CD8-positive, alpha-beta memory T cell (primary cell): ENCODE measurements at regions not wholly inside any gene's neighbourhood (a gene's known extent, or its start where the extent isn't known, plus 50 kb on each side); places are given as distances from the start of the nearest gene placed in this dataset.
"Not testable (repeated sequence)": the region's sequence is repeated elsewhere in the genome, so short reads cannot be mapped to it uniquely, and the experiment has no call there.

Experiments used
- CTCF ChIA-PET: fragments of 350-600 bp; sonication (Branson Sonifier 250); formaldehyde crosslinking; loops from one replicate; lab custom pipeline; 2021; ENCODE audit warnings: antibody characterized with exemption; lab: Charles Lee
- POLR2A ChIA-PET: fragments of 350-600 bp; sonication (Branson Sonifier 250); formaldehyde crosslinking; loops from one replicate; lab custom pipeline; 2021; ENCODE audit warnings: antibody characterized with exemption; lab: Charles Lee
- DNase-seq, 5 donors: peaks; one replicate each; pipeline versions ENCODE4 v3.0.0 to v3.0.0-alpha.2; 2020 to 2022; ENCODE audit warnings: mixed read lengths in 1 of 5
- H3K27ac ChIP-seq: one replicate; pipeline ENCODE4 v1.7.0; 2013; ENCODE audit warnings: low read depth, mild to moderate bottlenecking, low read length, moderate library complexity
- H3K27me3 ChIP-seq: 2 replicates; pipeline ENCODE4 v1.7.0; 2013; ENCODE audit warnings: low read length, mild to moderate bottlenecking; ENCODE audit not compliant: insufficient read depth, poor library complexity, severe bottlenecking
- H3K36me3 ChIP-seq: 2 replicates; pipeline ENCODE4 v1.7.0; 2013; ENCODE audit warnings: mild to moderate bottlenecking, low read length, moderate library complexity; ENCODE audit not compliant: insufficient read depth
- H3K4me1 ChIP-seq: 2 replicates; pipeline ENCODE4 v1.7.0; 2013; ENCODE audit warnings: mild to moderate bottlenecking, low read length, moderate library complexity; ENCODE audit not compliant: insufficient read depth
- H3K4me3 ChIP-seq: 2 replicates; pipeline ENCODE4 v1.7.0; 2013; ENCODE audit warnings: mild to moderate bottlenecking, low read length
- H3K9me3 ChIP-seq: 2 replicates; pipeline ENCODE4 v1.7.0; 2013; ENCODE audit warnings: mild to moderate bottlenecking, low read length
- H3K27ac Mint-ChIP-seq, 8 donors: one replicate each; pipeline ENCODE4 v1.8.0; 2020 to 2021; ENCODE audit warnings: mixed read lengths in 8 of 8, mild to moderate bottlenecking in 6 of 8, inconsistent platforms in 3 of 8, moderate library complexity in 3 of 8
- H3K27me3 Mint-ChIP-seq, 2 donors: one replicate each; pipeline ENCODE4 v1.8.0; 2020 to 2021; ENCODE audit warnings: mixed read lengths in 2 of 2, mild to moderate bottlenecking in 1 of 2, moderate library complexity in 1 of 2
- H3K36me3 Mint-ChIP-seq, 3 donors: one replicate each; pipeline ENCODE4 v1.8.0; 2020 to 2021; ENCODE audit warnings: mixed read lengths in 3 of 3, inconsistent platforms in 1 of 3, mild to moderate bottlenecking in 1 of 3
- H3K4me1 Mint-ChIP-seq, 3 donors: one replicate each; pipeline ENCODE4 v1.8.0; 2020 to 2021; ENCODE audit warnings: mixed read lengths in 3 of 3, inconsistent platforms in 1 of 3, mild to moderate bottlenecking in 1 of 3
- H3K4me3 Mint-ChIP-seq, 7 donors: one replicate each; pipeline ENCODE4 v1.8.0; 2020 to 2021; ENCODE audit warnings: mixed read lengths in 7 of 7, mild to moderate bottlenecking in 6 of 7, moderate library complexity in 4 of 7, inconsistent platforms in 2 of 7
- H3K9me3 Mint-ChIP-seq, 5 donors: one replicate each; pipeline ENCODE4 v1.8.0; 2020 to 2022; ENCODE audit warnings: mixed read lengths in 5 of 5, mild to moderate bottlenecking in 3 of 5, moderate library complexity in 2 of 5, inconsistent platforms in 1 of 5

GRCh38 chr7:112949682-112950081, 136.9 kb downstream of the GPR85 start:
- H3K4me3 Mint-ChIP-seq, H3K9me3 Mint-ChIP-seq, H3K27ac ChIP-seq, H3K27ac Mint-ChIP-seq, H3K36me3 Mint-ChIP-seq, DNase-seq, H3K4me3 ChIP-seq, POLR2A ChIA-PET, CTCF ChIA-PET, H3K27me3 ChIP-seq, H3K4me1 ChIP-seq, H3K4me1 Mint-ChIP-seq, H3K9me3 ChIP-seq, H3K36me3 ChIP-seq: not testable (repeated sequence)
- peaks cover 21 to 65% of the 10 kb centered on the region in 2 donors for H3K27me3 Mint-ChIP-seq

GRCh38 chr7:112946350-112946749, 140.3 kb downstream of the GPR85 start:
- Histone ChIP-seq H3K4me1 (no peaks in the 10 kb centered on the region), H3K27me3 (no peaks in the 10 kb centered on the region), H3K9me3 (no peaks in the 10 kb centered on the region), H3K4me3 (no peak overlapping the region), H3K27ac (no peak overlapping the region), H3K36me3 (no peaks in the 10 kb centered on the region)
- ChIA-PET POLR2A (no interaction called here), CTCF (no interaction called here)
- no peaks in the 10 kb centered on the region for H3K36me3 Mint-ChIP-seq
- DNase-seq, result no peak
- no peak overlapping the region for H3K27ac Mint-ChIP-seq
- no peaks in the 10 kb centered on the region for H3K4me1 Mint-ChIP-seq
- no peaks in the 10 kb centered on the region for H3K9me3 Mint-ChIP-seq
- H3K4me3 Mint-ChIP-seq, result no peak overlapping the region
- H3K27me3 Mint-ChIP-seq, result peaks cover 21 to 51% of the 10 kb centered on the region in 2 donors

DNA sequence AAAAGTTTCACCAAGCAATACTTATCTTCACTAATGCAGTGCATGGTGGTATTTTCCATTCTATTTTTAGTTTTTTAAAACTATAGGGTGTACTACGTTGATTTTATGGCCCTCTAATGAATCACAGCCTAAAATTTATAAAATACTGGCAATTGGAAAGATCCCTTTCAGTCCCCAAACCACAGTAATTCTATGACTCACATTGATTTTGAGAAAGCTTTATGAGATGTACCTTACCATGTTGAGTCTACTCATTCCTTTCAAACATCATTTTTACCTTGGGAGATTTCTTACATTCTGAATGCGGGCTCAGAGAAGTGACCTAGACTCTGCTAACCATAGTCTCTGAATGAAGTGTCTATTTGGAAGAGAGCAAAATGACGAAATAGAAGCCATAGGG, 141.6 kb downstream of the GPR85 start:
- Histone ChIP-seq H3K27me3 (no peaks in the 10 kb centered on the region), H3K27ac (no peak overlapping the region), H3K9me3 (no peaks in the 10 kb centered on the region), H3K4me1 (peaks cover 9% of the 10 kb centered on the region), H3K36me3 (no peaks in the 10 kb centered on the region), H3K4me3 (no peak overlapping the region)
- Mint-ChIP-seq H3K4me3 (no peak overlapping the region), H3K27ac (no peak overlapping the region), H3K9me3 (no peaks in the 10 kb centered on the region), H3K36me3 (peaks cover 0 to 3% (median 0%) of the 10 kb centered on the region in 3 donors), H3K4me1 (peaks cover 10 to 12% (median 12%) of the 10 kb centered on the region in 3 donors), H3K27me3 (peaks cover 19 to 38% of the 10 kb centered on the region in 2 donors)
- no peak for DNase-seq
- ChIA-PET POLR2A (no interaction called here), CTCF (no interaction called here)

DNA sequence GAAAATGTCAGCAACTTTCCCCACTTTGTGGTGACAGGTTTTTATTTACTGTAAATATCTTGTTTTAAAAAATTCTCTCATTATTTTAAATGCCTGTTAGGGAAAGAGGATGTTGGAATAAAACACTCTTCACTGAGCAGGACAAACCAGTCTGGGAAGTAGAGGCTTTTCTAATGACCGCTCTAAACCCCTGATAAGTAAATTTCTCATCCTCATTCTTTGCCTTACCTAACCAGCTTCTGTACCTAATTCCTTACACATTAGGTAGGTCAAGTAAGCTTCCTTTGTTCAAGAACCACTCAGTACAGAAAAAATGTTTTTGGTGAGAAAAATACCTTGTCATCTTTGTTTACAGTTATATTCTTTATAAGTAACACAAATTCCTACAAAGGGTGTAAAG, 143.6 kb downstream of the GPR85 start:
- Histone ChIP-seq H3K36me3 (no peaks in the 10 kb centered on the region), H3K9me3 (no peaks in the 10 kb centered on the region), H3K4me3 (no peak overlapping the region), H3K4me1 (peaks cover 20% of the 10 kb centered on the region), H3K27ac (no peak overlapping the region), H3K27me3 (no peaks in the 10 kb centered on the region)
- H3K4me3 Mint-ChIP-seq, result no peak overlapping the region
- no peak overlapping the region for H3K27ac Mint-ChIP-seq
- H3K9me3 Mint-ChIP-seq, result no peaks in the 10 kb centered on the region
- H3K36me3 Mint-ChIP-seq, result peaks cover 0 to 11% (median 0%) of the 10 kb centered on the region in 3 donors
- H3K4me1 Mint-ChIP-seq, result peaks cover 22 to 25% (median 22%) of the 10 kb centered on the region in 3 donors
- ChIA-PET POLR2A (no interaction called here), CTCF (no interaction called here)
- peaks cover 10 to 22% of the 10 kb centered on the region in 2 donors for H3K27me3 Mint-ChIP-seq
- no peak for DNase-seq

DNA sequence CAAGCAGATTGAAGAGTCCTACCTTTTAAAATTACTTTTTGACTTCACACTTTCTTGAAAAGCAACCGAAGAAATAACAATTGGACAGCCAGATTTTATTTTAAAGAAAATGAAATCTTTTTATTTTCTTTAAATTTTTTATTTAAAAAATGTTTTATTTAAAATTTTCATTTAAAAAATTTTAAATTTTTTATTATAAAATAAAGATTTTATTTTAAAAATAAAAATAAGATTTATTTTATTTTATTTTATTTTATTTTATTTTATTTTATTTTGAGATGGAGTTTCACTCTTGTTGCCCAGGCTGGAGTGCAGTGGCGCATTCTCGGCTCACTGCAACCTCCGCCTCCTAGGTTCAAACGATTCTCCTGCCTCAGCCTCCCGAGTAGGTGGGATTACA, 144.5 kb downstream of the GPR85 start:
- Mint-ChIP-seq H3K36me3 (peaks cover 0 to 11% (median 0%) of the 10 kb centered on the region in 3 donors), H3K4me1 (peaks cover 29 to 33% (median 31%) of the 10 kb centered on the region in 3 donors), H3K27me3 (peaks cover 10 to 17% of the 10 kb centered on the region in 2 donors)
- H3K27me3 ChIP-seq, H3K27ac Mint-ChIP-seq, CTCF ChIA-PET, H3K4me3 ChIP-seq, H3K9me3 ChIP-seq, H3K4me3 Mint-ChIP-seq, DNase-seq, H3K27ac ChIP-seq, H3K9me3 Mint-ChIP-seq, POLR2A ChIA-PET, H3K36me3 ChIP-seq: not testable (repeated sequence)
- peaks cover 29% of the 10 kb centered on the region for H3K4me1 ChIP-seq

- H3K36me3 Mint-ChIP-seq, result peaks cover 0 to 14% (median 1%) of the 10 kb centered on the region in 3 donors
Measured at GRCh38 chr7:112940314-112940732, 146.3 kb downstream of the GPR85 start.

DNA sequence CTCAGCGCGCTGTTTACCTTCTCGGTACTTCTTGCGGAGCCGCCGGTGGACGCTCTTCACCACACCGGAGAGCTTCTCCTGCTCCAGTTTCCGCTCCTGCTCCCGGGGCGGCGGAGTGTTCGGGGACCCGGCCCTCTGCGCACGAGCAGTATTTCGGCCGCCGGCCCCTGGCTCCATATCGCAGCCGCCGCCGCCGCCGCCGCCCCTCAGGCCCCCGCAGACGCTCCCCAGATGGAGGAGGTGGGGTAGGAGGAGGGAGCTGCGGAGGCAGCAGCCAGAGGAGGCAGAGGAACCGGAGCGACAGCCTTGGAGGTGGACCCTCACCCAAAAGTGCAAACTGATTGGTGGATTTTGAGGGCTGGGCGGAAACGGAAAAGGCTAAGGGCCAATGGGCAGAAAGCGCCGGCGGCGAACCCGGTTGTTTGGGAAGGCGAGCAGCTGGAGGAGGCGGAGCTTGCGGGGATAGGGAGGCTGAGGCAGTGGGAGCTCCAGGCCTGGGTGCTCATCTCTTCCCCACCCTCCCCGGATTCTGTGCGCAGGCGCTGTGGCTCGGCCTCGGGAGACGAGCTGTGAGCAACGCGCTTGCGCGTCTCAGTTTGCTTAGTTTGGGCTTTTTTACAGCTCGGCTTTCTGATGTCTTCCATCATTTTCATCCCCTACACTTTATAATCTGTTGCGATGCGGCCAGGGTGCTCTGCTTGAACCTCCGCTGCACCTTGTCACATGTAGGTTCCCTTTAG, 146.9 kb downstream of the GPR85 start:
- peaks cover 0 to 17% (median 2%) of the 10 kb centered on the region in 3 donors for H3K36me3 Mint-ChIP-seq
- Histone ChIP-seq H3K4me1 (peaks cover 30% of the 10 kb centered on the region), H3K27ac (peak overlapping the region; percentile 75), H3K27me3 (no peaks in the 10 kb centered on the region), H3K36me3 (no peaks in the 10 kb centered on the region), H3K4me3 (peak overlapping the region; percentile 80), H3K9me3 (no peaks in the 10 kb centered on the region)
- peak overlapping the region; percentile 84 to 98 (median 97) for H3K27ac Mint-ChIP-seq
- H3K9me3 Mint-ChIP-seq, result no peaks in the 10 kb centered on the region
- DNase-seq, result peak; percentile 99 to 100 (median 99)
- POLR2A ChIA-PET, result interaction anchor here (1.5 kb wide), 1 partner anchor 489 kb away, joined by 8 read pairs; the partner anchor contains the start of gene IFRD1
- H3K4me1 Mint-ChIP-seq, result peaks cover 44 to 55% (median 52%) of the 10 kb centered on the region in 3 donors
- CTCF ChIA-PET, result interaction anchor here (0.7 to 0.9 kb wide), 2 partner anchors 14 to 17 kb away, joined by 3 read pairs; no protein-coding TSS in a partner anchor
- peak overlapping the region; percentile 89 to 100 (median 95) for H3K4me3 Mint-ChIP-seq
- peaks cover 0 to 1% of the 10 kb centered on the region in 2 donors for H3K27me3 Mint-ChIP-seq

More at GRCh38 chr7:112940314-112940732, 146.3 kb downstream of the GPR85 start:
- Mint-ChIP-seq H3K27me3 (peaks cover 4% of the 10 kb centered on the region in 2 donors), H3K4me1 (peaks cover 40 to 49% (median 46%) of the 10 kb centered on the region in 3 donors), H3K4me3 (peak overlapping the region; percentile 89 to 100 (median 95)), H3K27ac (peak overlapping the region; percentile 84 to 98 (median 97)), H3K9me3 (no peaks in the 10 kb centered on the region)
- peaks cover 30% of the 10 kb centered on the region for H3K4me1 ChIP-seq
- ChIA-PET CTCF (interaction anchor here (0.7 to 0.9 kb wide), 2 partner anchors 14 to 17 kb away, joined by 3 read pairs; no protein-coding TSS in a partner anchor), POLR2A (interaction anchor here (1.5 kb wide), 1 partner anchor 490 kb away, joined by 8 read pairs; the partner anchor contains the start of gene IFRD1)
- DNase-seq, result no peak
- H3K36me3 ChIP-seq, result no peaks in the 10 kb centered on the region
- H3K9me3 ChIP-seq, result no peaks in the 10 kb centered on the region
- no peaks in the 10 kb centered on the region for H3K27me3 ChIP-seq
- H3K27ac ChIP-seq, result peak overlapping the region; percentile 75
- peak overlapping the region; percentile 80 for H3K4me3 ChIP-seq
